ENCODE measurements at regions not wholly inside any gene's neighbourhood (a gene's known extent, or its start where the extent isn't known, plus 50 kb on each side); places are given as distances from the start of the nearest gene placed in this dataset.

- no peak for DNase-seq
Measured at GRCh38 chr1:106954661-106955229, 101.7 kb upstream of the PRMT6 start.

GRCh38 chr1:106956721-106957120, 99.8 kb upstream of the PRMT6 start:
- DNase-seq, result no peak

- peak; percentile 21 for DNase-seq
Measured at GRCh38 chr1:106957795-106958194, 98.7 kb upstream of the PRMT6 start.

DNA sequence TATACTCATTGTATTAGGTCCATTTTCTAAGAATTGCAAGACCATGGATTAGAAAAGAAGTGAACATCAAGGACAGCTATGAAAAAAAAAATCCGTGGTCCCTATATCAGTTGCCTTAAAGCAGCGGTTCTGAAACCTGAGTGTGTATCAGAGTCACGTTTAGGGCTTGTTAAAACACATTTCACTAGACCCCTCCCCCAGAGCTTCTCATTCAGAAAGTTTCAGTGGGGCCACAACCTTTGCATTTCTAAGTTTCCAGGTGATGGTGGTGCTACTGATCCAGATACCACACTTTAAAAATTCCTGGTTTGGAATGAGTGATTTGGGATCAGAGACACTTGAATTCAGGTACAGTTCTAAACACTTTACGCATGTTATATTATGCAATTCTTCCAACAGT, 96.1 kb upstream of the PRMT6 start:
- DNase-seq, result no peak

DNA sequence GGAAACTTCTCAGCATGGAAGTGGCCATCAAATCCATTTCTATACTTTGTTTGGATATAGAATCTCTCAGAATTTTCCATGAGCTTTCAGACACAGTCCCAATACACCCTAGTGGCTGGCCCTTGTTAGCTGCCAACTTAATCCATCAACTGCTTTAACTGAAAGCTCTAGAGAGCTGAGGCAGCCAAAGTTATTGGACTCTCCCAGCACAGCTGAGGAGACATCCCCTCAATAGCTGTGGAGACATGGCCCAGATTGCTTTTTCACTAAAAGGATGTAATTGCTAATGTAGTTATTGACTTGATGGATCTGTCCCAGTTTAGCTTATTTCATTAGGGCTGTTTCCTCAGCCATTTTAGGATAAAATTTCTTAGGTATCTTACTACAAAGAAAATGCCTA, 94.8 kb upstream of the PRMT6 start:
- no peak for DNase-seq

DNA sequence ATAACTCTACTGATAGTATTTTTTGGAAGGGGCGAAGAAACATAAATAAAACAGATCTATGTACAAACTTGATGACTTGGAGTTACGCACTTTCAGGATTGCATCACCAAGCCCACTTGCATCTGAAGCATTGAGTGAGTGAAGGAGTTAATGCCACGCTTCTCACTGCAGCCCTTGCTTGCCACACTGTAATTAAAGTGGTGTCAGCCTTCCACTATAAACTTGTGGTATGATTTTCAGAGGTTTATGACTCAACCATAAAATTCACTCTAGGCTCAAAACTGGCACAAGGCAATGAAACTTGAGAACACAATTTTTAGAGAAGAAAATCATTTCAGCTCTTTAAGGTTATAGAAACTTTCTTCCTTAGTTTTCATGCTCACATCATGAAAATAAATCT, 93.9 kb upstream of the PRMT6 start:
- no peak for DNase-seq

DNA sequence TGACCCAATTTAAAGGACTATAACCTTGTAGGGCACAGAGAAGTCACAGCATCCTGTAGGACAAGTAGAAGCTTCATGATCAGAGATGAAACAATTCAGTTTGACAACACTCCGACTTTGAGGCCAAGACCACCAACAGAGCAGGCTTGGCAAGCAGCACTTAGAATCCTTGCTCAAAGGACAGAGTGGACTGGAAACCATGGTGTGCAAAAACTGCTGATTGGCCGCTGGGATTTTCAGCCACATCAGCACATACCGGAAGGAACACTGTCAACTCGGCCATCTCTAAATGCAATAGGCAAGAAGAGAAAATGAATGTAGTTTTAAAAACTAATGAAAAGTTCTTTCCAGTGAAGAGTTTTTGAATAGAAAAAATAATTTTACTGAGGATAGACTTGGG, 92.0 kb upstream of the PRMT6 start:
- DNase-seq, result no peak

DNA sequence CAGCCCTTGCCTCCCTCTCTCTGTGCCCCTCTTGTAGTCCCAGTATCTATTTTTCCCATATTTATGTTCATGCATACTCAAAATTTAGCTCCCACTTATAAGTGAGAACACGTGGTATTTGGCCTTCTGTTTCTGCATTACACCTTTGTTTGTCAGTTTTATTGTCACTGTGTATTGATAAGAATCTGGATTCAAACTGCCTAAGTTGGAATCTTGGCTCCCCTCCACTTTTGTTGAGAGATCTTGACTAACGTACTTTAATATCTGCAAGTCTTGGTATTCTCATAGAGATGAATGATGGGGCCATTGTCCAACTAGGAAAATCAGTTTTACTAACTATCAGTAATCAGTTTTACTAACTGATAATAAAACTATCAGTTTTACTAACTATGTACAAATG, 87.8 kb upstream of the PRMT6 start:
- no peak for DNase-seq

DNA sequence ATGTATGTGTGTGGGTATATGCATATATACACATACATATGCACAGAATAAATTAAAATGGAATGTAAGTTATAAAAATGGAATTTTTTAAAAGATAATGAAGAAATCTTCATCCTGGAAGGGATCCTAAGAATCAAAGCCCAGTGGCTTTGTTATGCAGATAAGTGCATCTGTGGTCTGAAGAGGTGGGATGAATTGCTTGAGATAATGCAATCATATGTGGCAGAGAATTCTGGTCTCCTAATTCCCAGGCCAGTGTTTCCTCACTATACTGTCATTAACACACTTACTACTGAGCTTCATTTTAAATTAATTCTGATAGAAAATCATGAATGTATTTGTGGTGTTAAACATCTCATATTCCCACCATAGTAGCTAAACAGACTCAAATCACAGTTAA, 86.7 kb upstream of the PRMT6 start:
- DNase-seq, result no peak

GRCh38 chr1:106972074-106972473, 84.4 kb upstream of the PRMT6 start:
- no peak for DNase-seq

- peak; percentile 43 for DNase-seq
Measured at GRCh38 chr1:106975944-106976343, 80.5 kb upstream of the PRMT6 start.

- DNase-seq, result no peak
Measured at GRCh38 chr1:106978477-106979322, 77.8 kb upstream of the PRMT6 start.

GRCh38 chr1:106979371-106979770, 77.1 kb upstream of the PRMT6 start:
- no peak for DNase-seq

DNA sequence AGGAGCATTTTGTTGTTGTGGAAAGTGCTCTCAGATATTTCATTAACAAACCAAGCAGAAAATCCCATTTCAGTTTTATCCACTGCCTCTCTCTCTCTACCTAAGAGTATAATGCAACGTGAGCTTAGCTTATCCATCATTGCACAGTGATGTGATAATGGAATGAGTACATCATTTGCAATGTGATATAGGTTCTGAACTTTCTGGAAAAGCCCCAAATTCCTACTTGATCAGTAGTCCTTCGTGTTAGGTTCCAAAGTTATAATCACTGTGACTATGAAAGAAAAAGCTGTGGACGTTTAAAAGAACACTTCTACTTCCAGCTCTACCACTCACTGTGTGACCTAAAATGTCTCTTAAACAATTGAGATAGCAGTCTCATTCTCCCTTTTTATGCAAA, 76.4 kb upstream of the PRMT6 start:
- DNase-seq, result no peak

DNA sequence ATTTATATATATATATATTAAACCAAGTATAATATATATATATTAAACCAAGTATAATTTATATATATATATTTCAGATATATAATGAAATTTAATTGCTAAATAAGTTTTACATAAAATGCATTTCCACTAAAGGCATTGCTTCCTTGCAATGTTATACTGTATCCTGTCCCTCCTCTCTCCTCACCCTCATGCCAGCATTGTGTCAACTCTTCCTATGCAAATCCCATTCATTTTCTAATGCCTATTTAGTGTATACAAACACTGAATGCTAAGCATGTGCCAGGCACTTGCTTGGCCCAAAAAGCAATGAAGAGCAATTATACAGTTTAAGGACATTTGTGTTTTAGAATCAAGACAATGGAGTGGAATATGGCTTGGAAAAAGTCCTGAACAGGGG, 71.7 kb upstream of the PRMT6 start:
- no peak for DNase-seq

DNA sequence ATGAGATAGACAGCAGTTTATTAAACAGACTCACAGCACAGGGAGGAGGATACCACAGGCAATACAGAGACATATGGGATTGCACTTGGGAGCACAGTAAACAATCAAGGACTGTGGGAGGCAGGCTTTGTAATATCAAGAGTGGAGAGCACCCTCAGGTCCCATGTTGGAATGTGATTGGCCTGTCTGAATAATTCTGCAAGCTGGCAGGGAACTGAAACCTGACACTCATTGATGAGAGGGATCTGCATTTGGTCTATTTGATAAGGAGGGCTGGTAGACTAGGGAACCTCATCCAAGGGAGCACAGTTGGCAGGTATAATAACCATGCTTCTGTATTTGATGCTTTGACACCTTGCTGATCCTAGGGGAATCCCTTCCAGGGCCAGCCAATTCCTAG, 69.9 kb upstream of the PRMT6 start:
- DNase-seq, result peak; percentile 61

- DNase-seq, result peak; percentile 5
Measured at GRCh38 chr1:106995970-106996369, 60.5 kb upstream of the PRMT6 start.

DNA sequence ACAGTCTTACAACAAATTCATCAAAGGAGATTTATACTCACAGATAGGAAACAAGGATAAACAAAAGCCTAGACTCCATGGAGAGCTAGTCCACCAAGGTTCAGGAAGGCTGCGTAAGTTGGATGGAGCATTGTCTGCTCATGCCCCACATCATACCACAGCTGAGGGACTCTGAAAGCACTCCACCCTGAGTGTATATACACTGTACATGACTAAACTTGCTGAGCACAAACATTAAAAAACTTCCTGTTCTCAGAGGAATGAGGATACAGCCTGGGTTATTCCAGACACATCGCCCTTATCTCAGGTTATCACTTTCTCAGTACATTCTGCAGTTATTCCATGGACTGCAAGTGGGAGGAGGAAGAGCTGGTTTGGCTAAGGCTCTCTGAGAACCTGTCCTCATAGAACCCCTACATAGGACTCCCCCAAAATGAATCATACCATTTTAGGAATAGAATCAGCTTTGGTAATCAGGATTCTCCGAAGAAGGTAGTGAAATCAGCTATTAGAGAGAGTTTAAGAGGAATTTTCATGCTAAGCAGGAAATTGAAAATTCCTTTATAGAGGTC, 58.0 kb upstream of the PRMT6 start:
- peak; percentile 61 for DNase-seq

- DNase-seq, result no peak
Measured at GRCh38 chr1:107000902-107001301, 55.6 kb upstream of the PRMT6 start.

DNA sequence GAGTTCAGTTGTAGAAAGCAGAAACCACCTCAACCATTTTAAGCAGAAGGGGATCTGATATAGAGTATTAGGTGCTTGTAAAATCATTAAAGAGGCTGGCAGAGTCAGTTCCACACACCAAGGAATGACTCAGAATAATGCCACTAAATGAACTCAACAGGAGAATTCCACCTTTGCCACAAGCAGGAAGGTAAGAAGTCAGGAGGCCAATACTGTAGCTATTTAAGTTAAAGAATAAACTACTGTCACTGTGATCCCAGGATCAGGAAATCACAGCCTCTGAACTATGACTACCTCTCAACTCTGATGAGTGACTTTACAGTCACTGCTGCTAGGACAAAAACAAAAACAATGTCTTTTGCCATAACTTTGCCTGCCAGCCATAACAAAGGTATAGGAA, 52.5 kb upstream of the PRMT6 start:
- no peak for DNase-seq

DNA sequence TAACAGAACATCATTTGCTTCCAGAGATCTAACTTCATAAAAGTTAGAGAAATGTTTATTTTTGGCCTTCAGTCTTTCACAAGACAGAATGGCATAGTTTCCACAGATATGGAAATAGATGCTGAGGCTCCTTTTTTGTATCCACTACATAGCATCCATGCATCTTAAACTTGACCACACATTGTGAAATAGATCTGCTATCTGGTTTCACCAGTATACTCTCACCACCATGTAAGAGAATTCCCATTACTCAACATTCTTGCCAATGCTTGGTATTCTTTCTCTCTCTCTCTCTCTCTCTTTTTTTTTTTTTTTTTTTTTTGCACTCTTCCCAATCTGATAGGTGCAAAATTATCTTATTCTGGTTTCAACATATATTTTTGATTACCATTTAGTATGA, 52.1 kb upstream of the PRMT6 start:
- no peak for DNase-seq

All from DMS53 (cell line).